Brain microvascular endothelial cell (primary cell): ENCODE measurements at regions not wholly inside any gene's neighbourhood (a gene's known extent, or its start where the extent isn't known, plus 50 kb on each side); places are given as distances from the start of the nearest gene placed in this dataset.
A peak's percentile ranks its signal among the peaks of the same experiment; 100 is the strongest.

Experiments
- DNase-seq: peaks from one replicate; pipeline ENCODE4 v3.0.0-alpha.2; 2020
- H3K27ac ChIP-seq: fragments of 250-450 bp; sonication (Bioruptor Pico); 2 replicates; pipeline ENCODE4 v1.5.1; 2020; ENCODE audit warnings: mild to moderate bottlenecking, moderate library complexity
- H3K27me3 ChIP-seq: fragments of 250-450 bp; sonication (Bioruptor Pico); replicated peaks from 2 replicates; pipeline ENCODE4 v1.5.1; 2020; ENCODE audit warnings: mild to moderate bottlenecking
- H3K36me3 ChIP-seq: fragments of 250-450 bp; sonication (Bioruptor Pico); replicated peaks from 2 replicates; pipeline ENCODE4 v1.5.1; 2020; ENCODE audit warnings: mild to moderate bottlenecking
- H3K4me3 ChIP-seq: 2 replicates; pipeline ENCODE4 v1.5.1; 2011; ENCODE audit warnings: low read depth, mild to moderate bottlenecking, control low read depth, low read length, moderate library complexity
- CTCF ChIP-seq: IDR thresholded peaks from 2 replicates; pipeline ENCODE4 v1.5.1; 2011; ENCODE audit warnings: low read depth, mild to moderate bottlenecking, moderate library complexity, low read length, control low read depth, inconsistent platforms; ENCODE audit errors: missing control alignments
- in situ Hi-C: cut with HindIII; loops from 2 replicates; pipeline ENCODE4 v1.10.0; 2017; ENCODE audit warnings: low sequenced_read_pairs, low pct_ligation_motif_present

DNA sequence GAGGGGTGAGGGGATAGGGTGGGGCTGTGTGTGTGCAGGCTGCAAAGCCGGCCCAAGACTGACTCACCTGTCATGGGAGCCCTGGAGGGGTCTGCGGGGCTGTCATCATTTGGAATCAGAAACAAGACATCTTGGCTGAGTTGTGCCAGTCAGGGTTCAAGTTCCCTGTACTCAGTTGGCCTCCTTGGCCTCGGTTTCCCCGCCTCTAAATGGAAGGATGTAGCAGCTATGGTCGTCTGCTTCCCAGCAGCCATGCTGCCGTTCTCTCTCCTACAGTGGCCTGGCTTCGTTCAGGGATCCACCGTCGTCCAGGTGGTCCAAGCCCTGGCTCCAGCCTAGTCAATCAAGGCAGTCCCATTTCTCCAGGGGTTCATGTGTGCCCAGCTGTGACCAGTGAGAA, 83.6 kb upstream of the PMEPA1 start:
- no peak overlapping the region for H3K27ac ChIP-seq
- DNase-seq: no peak
- no peaks in the 10 kb centered on the region for H3K27me3 ChIP-seq
- H3K4me3 ChIP-seq: no peak overlapping the region
- TF ChIP-seq CTCF: no peak
- in situ Hi-C loops: no loop called here
- no peaks in the 10 kb centered on the region for H3K36me3 ChIP-seq

DNA sequence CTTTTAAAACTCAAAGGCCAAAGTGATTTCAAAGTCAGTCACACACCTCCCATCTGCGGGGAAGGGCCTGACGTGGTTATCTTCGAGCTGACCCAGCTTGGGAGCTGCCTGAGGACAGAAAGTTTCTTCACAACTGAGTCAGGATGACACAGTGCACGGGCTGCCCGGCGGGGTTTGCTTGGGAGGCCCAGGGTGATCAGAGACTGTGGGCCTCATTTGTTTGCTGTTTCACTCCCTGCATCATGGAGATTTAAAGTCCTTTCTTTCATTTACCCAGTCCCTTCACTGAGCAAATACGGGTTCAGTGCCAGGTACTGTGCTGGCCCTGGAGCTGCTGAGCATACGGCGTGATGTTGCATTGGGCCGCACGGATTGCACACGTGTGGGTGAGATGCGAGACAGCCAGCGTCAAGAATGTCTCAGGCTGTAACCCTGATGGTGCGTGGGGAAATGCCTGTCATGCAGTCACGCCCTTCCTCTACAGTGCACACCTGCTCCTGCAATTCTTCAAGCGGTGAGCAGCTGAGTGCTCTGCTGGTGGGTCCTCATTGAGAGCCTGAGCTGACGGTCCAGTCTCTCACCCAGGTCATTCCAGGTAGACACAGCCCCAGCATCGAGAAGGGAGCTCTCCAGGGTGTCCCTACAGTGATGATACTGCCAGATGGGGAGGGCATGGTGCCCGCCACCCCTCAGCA, 82.7 kb upstream of the PMEPA1 start:
- no peak for TF ChIP-seq CTCF
- no peaks in the 10 kb centered on the region for H3K36me3 ChIP-seq
- no peak overlapping the region for H3K4me3 ChIP-seq
- H3K27ac ChIP-seq: no peak overlapping the region
- in situ Hi-C loops: no loop called here
- no peaks in the 10 kb centered on the region for H3K27me3 ChIP-seq
- peak; percentile 35 for DNase-seq

GRCh38 chr20:57791966-57792365, 82.2 kb upstream of the PMEPA1 start:
- Histone ChIP-seq H3K4me3 (no peak overlapping the region), H3K36me3 (no peaks in the 10 kb centered on the region), H3K27me3 (no peaks in the 10 kb centered on the region), H3K27ac (no peak overlapping the region)
- DNase-seq: no peak
- in situ Hi-C loops: no loop called here
- TF ChIP-seq CTCF: no peak

DNA sequence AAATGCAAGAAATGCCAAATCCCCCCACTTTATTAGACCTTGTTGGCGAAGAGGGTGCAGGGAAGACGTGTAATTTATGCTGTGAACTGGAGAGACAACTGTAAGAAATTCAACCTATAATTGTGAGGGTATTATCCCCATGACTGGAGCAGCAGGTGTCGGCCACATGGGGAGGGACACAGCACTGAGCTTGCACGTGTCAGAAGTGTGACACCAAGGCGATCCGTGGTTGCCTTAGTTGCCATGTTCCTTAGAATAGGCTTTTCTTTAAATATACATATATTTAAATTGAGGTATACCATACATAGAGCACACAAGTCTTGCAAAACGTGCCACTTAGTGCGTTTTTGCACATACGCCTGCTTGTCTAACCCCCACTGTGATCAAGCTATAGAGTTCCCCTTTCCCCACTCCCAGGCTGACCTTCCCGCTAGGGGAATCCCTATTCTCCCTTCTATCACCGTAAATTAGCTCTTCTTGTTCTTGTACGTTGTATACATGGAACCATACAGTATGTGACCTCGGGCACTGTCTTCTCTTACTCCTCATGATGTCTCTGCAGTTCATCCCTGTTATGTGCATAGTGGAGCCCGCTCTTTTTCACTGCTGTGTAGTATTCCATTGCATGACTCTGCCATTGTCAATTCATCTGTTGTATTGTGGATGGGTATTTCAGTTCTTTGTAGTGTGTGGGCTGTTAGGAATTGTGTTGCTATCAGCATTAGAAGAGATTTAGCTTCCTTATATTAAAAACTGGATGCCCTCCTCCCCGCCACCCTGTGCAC, 81.6 kb upstream of the PMEPA1 start:
- Histone ChIP-seq H3K27me3 (no peaks in the 10 kb centered on the region), H3K36me3 (no peaks in the 10 kb centered on the region), H3K27ac (no peak overlapping the region), H3K4me3 (no peak overlapping the region)
- in situ Hi-C loops: no loop called here
- no peak for DNase-seq
- TF ChIP-seq CTCF: no peak

- no peaks in the 10 kb centered on the region for H3K36me3 ChIP-seq
- DNase-seq: no peak
- in situ Hi-C loops: no loop called here
- no peak overlapping the region for H3K27ac ChIP-seq
- H3K4me3 ChIP-seq: no peak overlapping the region
- TF ChIP-seq CTCF: no peak
- H3K27me3 ChIP-seq: no peaks in the 10 kb centered on the region
Measured at GRCh38 chr20:57790176-57790575, 80.4 kb upstream of the PMEPA1 start.
